HEK293 (cell line): ENCODE measurements at regions not wholly inside any gene's neighbourhood (a gene's known extent, or its start where the extent isn't known, plus 50 kb on each side); places are given as distances from the start of the nearest gene placed in this dataset.

ENCODE experiments used
- CTCF ChIP-seq: fragments of 450-650 bp; formaldehyde crosslinking; IDR thresholded peaks from 2 replicates; pipeline ENCODE4 v1.5.1; 2016; ENCODE audit warnings: missing biosample characterization, missing genetic modification characterization
- ELK4 ChIP-seq: IDR thresholded peaks from 2 replicates; pipeline ENCODE4 v1.6.1; 2011; ENCODE audit warnings: mild to moderate bottlenecking, low read depth, low read length, borderline replicate concordance
- KLF10 ChIP-seq: fragments of 450-650 bp; IDR thresholded peaks from 2 replicates; pipeline ENCODE4 v1.5.1; 2018; ENCODE audit warnings: missing biosample characterization, mild to moderate bottlenecking, missing genetic modification characterization
- KLF16 ChIP-seq: fragments of 450-650 bp; formaldehyde crosslinking; IDR thresholded peaks from 2 replicates; pipeline ENCODE4 v1.5.1; 2017; ENCODE audit warnings: missing biosample characterization, missing genetic modification characterization
- OSR2 ChIP-seq: fragments of 450-650 bp; formaldehyde crosslinking; IDR thresholded peaks from 2 replicates; pipeline ENCODE4 v1.5.1; 2016; ENCODE audit warnings: missing biosample characterization, missing genetic modification characterization
- PATZ1 ChIP-seq: fragments of 450-650 bp; formaldehyde crosslinking; IDR thresholded peaks from 2 replicates; pipeline ENCODE4 v1.5.1; 2016; ENCODE audit warnings: missing biosample characterization, missing genetic modification characterization
- PRDM6 ChIP-seq: fragments of 450-650 bp; formaldehyde crosslinking; IDR thresholded peaks from 2 replicates; pipeline ENCODE4 v1.5.1; 2017; ENCODE audit warnings: missing biosample characterization, missing genetic modification characterization
- ZNF132 ChIP-seq: fragments of 450-650 bp; formaldehyde crosslinking; IDR thresholded peaks from 2 replicates; pipeline ENCODE4 v1.5.1; 2017; ENCODE audit warnings: missing biosample characterization, missing genetic modification characterization, borderline replicate concordance
- ZNF248 ChIP-seq: fragments of 450-650 bp; formaldehyde crosslinking; IDR thresholded peaks from 2 replicates; pipeline ENCODE4 v1.5.1; 2017; ENCODE audit warnings: missing biosample characterization, missing genetic modification characterization
- ZNF266 ChIP-seq: fragments of 450-650 bp; formaldehyde crosslinking; IDR thresholded peaks from 2 replicates; pipeline ENCODE4 v1.5.1; 2016; ENCODE audit warnings: missing biosample characterization, missing genetic modification characterization, low read depth
- ZNF596 ChIP-seq: fragments of 450-650 bp; IDR thresholded peaks from 2 replicates; pipeline ENCODE4 v1.5.0; 2018; ENCODE audit warnings: missing biosample characterization, mild to moderate bottlenecking, missing genetic modification characterization, moderate library complexity
- ZNF692 ChIP-seq: fragments of 450-650 bp; formaldehyde crosslinking; IDR thresholded peaks from 2 replicates; pipeline ENCODE4 v1.5.1; 2016; ENCODE audit warnings: missing biosample characterization, missing genetic modification characterization

- no peak for TF ChIP-seq ZNF692 (tag by site-specific recombination)
- no peak for TF ChIP-seq CTCF (tag by site-specific recombination)
- TF ChIP-seq ELK4 = no peak
- no peak for TF ChIP-seq ZNF596 (tag by site-specific recombination)
- no peak for TF ChIP-seq PATZ1 (tag by site-specific recombination)
- TF ChIP-seq KLF10 (tag by site-specific recombination) = no peak
- no peak for TF ChIP-seq ZNF266 (tag by site-specific recombination)
- TF ChIP-seq PRDM6 (tag by site-specific recombination) = no peak
- TF ChIP-seq ZNF132 (tag by site-specific recombination) = no peak
- no peak for TF ChIP-seq OSR2 (tag by site-specific recombination)
- TF ChIP-seq ZNF248 = no peak
- no peak for TF ChIP-seq KLF16 (tag by site-specific recombination)
Measured at GRCh38 chr1:168830562-168830961, 101.6 kb upstream of the DPT start.
